ENCODE measurements at regions not wholly inside any gene's neighbourhood (a gene's known extent, or its start where the extent isn't known, plus 50 kb on each side); places are given as distances from the start of the nearest gene placed in this dataset.

- no peak for TF ChIP-seq CEBPB (IDR thresholded peaks at IDR 0.05)
- no peak for TF ChIP-seq TAF1 (IDR thresholded peaks at IDR 0.05; ENCODE audit: low read depth)
- no peak for TF ChIP-seq RAD21 (IDR thresholded peaks at IDR 0.05; ENCODE audit: low read depth)
- TF ChIP-seq EP300 (IDR thresholded peaks at IDR 0.05; ENCODE audit: borderline replicate concordance) = no peak
- no peak for TF ChIP-seq YY1 (IDR thresholded peaks at IDR 0.05; ENCODE audit: low read depth)
These were observed 1293.4 kb downstream of the ARAP2 start for GRCh38 chr4:34950926-34951325.
